ENCODE measurements at regions not wholly inside any gene's neighbourhood (a gene's known extent, or its start where the extent isn't known, plus 50 kb on each side); places are given as distances from the start of the nearest gene placed in this dataset.

DNA sequence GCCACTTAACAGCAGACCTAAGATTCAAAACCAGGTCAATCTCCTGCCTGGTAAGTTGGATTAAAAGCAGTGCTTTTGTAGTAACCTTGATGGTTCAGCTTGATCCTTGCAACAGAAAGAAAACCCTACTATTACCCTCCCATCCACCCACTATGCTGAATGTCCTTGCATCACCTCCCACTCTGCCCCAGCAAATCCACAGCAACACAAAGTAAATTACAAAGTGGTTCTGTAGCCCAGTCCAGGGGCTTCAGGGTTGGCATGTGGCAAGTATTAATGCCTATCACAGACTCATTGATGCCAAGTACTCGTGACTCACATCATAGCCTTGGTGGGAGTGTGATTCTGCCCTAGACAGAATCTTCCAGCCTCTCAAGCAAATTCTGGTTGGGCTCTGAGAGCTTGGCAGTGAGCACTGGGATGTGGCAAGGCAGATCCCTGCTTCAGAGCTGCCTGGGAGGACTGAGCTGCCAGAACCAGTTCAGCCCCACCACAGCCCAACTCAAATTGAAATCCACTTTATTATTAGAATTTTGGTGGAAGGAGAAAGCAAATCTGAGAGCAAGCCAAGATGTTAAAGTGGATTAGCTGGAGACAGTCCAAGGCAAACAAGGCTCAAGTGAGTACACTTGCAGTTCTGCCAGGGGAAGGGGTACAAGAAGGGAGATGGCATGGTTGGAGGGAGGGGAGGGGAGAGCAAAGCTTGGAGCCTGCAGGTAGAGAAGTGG is 225.8 kb upstream of the UMPS start:
- H3K27me3 ChIP-seq (ENCODE audit: control insufficient read depth in 1 of 2, insufficient read depth in 2 of 2, low read length in 2 of 2) = no peaks in the 10 kb centered on the region
- H3K4me3 ChIP-seq (ENCODE audit: low read depth in 1 of 2, low read length in 2 of 2) = no peak overlapping the region
- no peaks in the 10 kb centered on the region for H3K36me3 ChIP-seq (ENCODE audit: control insufficient read depth in 2 of 2, insufficient read depth in 2 of 2, low read length in 1 of 2)
- WGBS, 2 donors = 26 to 29% methylated on average over 1 of the region's 1 CpG
- H3K27ac ChIP-seq (ENCODE audit: low read depth in 2 of 2, low read length in 1 of 2) = no peak overlapping the region
- no peaks in the 10 kb centered on the region for H3K9me3 ChIP-seq (ENCODE audit: control insufficient read depth in 2 of 2, insufficient read depth in 1 of 2, low read depth in 1 of 2, low read length in 1 of 2)
- no peaks in the 10 kb centered on the region for H3K4me1 ChIP-seq (ENCODE audit: control insufficient read depth in 2 of 2, insufficient read depth in 2 of 2, low read length in 1 of 2)

DNA sequence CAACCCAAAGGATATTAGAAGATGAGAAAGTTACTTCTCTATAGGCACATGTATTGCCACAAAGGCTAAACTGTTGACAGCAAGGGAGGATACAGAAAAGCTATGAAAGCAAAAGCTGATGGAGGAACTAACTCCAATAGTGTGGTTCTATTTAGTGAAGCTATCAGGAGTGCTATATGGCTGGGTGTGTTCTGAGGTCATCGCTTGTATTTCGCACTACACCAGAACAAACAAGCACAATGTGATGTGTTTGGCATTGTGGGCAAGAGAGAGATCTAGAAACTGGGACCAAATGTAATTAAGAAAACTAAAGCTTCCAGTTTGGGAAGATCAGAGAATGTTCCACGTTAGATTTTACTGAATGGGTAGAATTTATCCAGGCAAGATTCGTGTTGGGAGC is 220.4 kb upstream of the UMPS start:
- Histone ChIP-seq H3K27ac (ENCODE audit: low read depth in 2 of 2, low read length in 1 of 2) (no peak overlapping the region), H3K27me3 (ENCODE audit: control insufficient read depth in 1 of 2, insufficient read depth in 2 of 2, low read length in 2 of 2) (no peaks in the 10 kb centered on the region), H3K9me3 (ENCODE audit: control insufficient read depth in 2 of 2, insufficient read depth in 1 of 2, low read depth in 1 of 2, low read length in 1 of 2) (no peaks in the 10 kb centered on the region), H3K36me3 (ENCODE audit: control insufficient read depth in 2 of 2, insufficient read depth in 2 of 2, low read length in 1 of 2) (no peaks in the 10 kb centered on the region), H3K4me3 (ENCODE audit: low read depth in 1 of 2, low read length in 2 of 2) (no peak overlapping the region), H3K4me1 (ENCODE audit: control insufficient read depth in 2 of 2, insufficient read depth in 2 of 2, low read length in 1 of 2) (no peaks in the 10 kb centered on the region)
- WGBS, 2 donors = 85 to 88% methylated on average over 4 of the region's 4 CpGs

- WGBS, 2 donors = 84% methylated on average over 3 of the region's 3 CpGs
- Histone ChIP-seq H3K36me3 (ENCODE audit: control insufficient read depth in 2 of 2, insufficient read depth in 2 of 2, low read length in 1 of 2) (no peaks in the 10 kb centered on the region), H3K9me3 (ENCODE audit: control insufficient read depth in 2 of 2, insufficient read depth in 1 of 2, low read depth in 1 of 2, low read length in 1 of 2) (no peaks in the 10 kb centered on the region), H3K27ac (ENCODE audit: low read depth in 2 of 2, low read length in 1 of 2) (no peak overlapping the region), H3K4me3 (ENCODE audit: low read depth in 1 of 2, low read length in 2 of 2) (no peak overlapping the region), H3K4me1 (ENCODE audit: control insufficient read depth in 2 of 2, insufficient read depth in 2 of 2, low read length in 1 of 2) (no peaks in the 10 kb centered on the region), H3K27me3 (ENCODE audit: control insufficient read depth in 1 of 2, insufficient read depth in 2 of 2, low read length in 2 of 2) (no peaks in the 10 kb centered on the region)
Measured at GRCh38 chr3:124510290-124510689, 220.0 kb upstream of the UMPS start.

DNA sequence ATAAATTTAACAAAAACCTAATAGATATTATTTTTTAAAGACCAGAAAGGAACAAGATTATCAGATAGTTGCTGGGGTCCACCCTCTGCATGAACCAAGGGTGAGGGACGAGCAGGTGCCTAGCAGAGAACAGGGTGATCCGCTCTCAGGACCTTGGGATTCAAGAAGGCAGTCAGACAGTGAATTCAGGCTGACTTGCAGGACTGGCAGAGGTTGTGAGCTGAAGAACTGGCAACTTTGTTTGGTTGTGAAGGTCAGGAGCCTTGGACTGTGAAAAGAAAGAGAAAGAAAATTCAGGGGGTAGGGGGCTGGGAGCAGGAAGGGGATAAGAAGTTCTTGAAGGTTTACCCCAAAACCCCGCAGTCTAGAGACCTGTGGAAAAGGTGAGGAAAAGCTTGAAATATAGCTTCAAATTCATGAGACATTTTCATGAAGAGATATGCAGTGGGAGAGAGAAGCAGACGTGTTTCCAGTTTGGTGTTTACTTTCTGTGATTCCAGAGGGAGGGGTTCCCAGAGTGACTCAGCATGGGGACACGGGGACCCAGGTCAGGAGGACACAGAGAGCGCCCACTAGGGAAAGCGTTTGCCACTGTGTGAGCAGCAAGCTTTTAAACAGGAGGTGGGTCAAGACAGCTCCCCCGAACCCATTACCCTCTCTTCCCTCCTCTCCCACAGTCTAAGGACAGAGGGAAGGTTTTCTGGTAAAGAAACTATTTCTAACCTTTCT is 217.2 kb upstream of the UMPS start:
- Histone ChIP-seq H3K36me3 (ENCODE audit: control insufficient read depth in 2 of 2, insufficient read depth in 2 of 2, low read length in 1 of 2) (no peaks in the 10 kb centered on the region), H3K27ac (ENCODE audit: low read depth in 2 of 2, low read length in 1 of 2) (no peak overlapping the region), H3K9me3 (ENCODE audit: control insufficient read depth in 2 of 2, insufficient read depth in 1 of 2, low read depth in 1 of 2, low read length in 1 of 2) (no peaks in the 10 kb centered on the region), H3K4me1 (ENCODE audit: control insufficient read depth in 2 of 2, insufficient read depth in 2 of 2, low read length in 1 of 2) (no peaks in the 10 kb centered on the region), H3K27me3 (ENCODE audit: control insufficient read depth in 1 of 2, insufficient read depth in 2 of 2, low read length in 2 of 2) (no peaks in the 10 kb centered on the region), H3K4me3 (ENCODE audit: low read depth in 1 of 2, low read length in 2 of 2) (no peak overlapping the region)
- 65 to 71% methylated on average over 8 of the region's 8 CpGs for WGBS, 2 donors

DNA sequence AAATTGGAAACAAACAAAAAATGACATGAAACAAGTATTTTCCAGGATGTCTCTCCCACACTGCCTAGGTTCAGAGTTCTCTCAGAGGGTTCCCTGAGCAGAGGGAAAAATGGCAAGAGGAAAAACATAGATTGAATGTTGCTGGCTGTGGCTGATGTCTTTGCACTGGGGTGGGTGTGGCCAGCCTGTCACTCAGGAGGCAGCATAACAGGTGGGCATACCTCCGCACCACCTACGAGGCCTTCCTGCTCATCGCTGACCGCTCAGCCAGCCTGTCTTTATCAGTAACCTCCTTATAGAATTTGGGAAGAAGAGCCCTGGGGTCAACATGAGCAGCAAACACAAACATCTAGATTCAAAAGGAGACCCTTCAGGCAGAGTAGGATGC is 216.6 kb upstream of the UMPS start:
- WGBS, 2 donors = 88 to 89% methylated on average over 4 of the region's 4 CpGs
- no peaks in the 10 kb centered on the region for H3K9me3 ChIP-seq (ENCODE audit: control insufficient read depth in 2 of 2, insufficient read depth in 1 of 2, low read depth in 1 of 2, low read length in 1 of 2)
- no peak overlapping the region for H3K4me3 ChIP-seq (ENCODE audit: low read depth in 1 of 2, low read length in 2 of 2)
- no peaks in the 10 kb centered on the region for H3K4me1 ChIP-seq (ENCODE audit: control insufficient read depth in 2 of 2, insufficient read depth in 2 of 2, low read length in 1 of 2)
- no peaks in the 10 kb centered on the region for H3K36me3 ChIP-seq (ENCODE audit: control insufficient read depth in 2 of 2, insufficient read depth in 2 of 2, low read length in 1 of 2)
- no peaks in the 10 kb centered on the region for H3K27me3 ChIP-seq (ENCODE audit: control insufficient read depth in 1 of 2, insufficient read depth in 2 of 2, low read length in 2 of 2)
- no peak overlapping the region for H3K27ac ChIP-seq (ENCODE audit: low read depth in 2 of 2, low read length in 1 of 2)

DNA sequence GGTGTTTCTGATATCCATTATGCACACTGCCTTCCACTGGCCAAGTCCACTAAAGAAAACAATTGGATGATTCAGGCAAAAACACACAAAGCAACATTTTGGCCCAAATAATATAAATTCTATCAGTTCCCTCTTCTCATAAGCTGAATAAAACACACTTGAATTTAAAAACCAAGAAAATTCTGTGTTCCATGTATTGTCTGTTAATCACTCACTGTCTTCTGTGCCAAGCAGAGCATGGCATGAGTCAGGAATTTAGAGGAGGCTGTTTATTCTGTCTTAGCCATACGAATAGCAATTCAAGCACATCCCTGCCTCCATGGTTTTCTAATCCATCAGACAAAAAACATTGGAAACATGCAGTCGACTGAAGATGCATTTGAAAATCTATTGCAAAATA is 215.6 kb upstream of the UMPS start:
- WGBS, 2 donors = 40 to 58% methylated on average over 2 of the region's 2 CpGs
- H3K27me3 ChIP-seq (ENCODE audit: control insufficient read depth in 1 of 2, insufficient read depth in 2 of 2, low read length in 2 of 2) = no peaks in the 10 kb centered on the region
- no peaks in the 10 kb centered on the region for H3K36me3 ChIP-seq (ENCODE audit: control insufficient read depth in 2 of 2, insufficient read depth in 2 of 2, low read length in 1 of 2)
- no peak overlapping the region for H3K27ac ChIP-seq (ENCODE audit: low read depth in 2 of 2, low read length in 1 of 2)
- no peaks in the 10 kb centered on the region for H3K9me3 ChIP-seq (ENCODE audit: control insufficient read depth in 2 of 2, insufficient read depth in 1 of 2, low read depth in 1 of 2, low read length in 1 of 2)
- no peaks in the 10 kb centered on the region for H3K4me1 ChIP-seq (ENCODE audit: control insufficient read depth in 2 of 2, insufficient read depth in 2 of 2, low read length in 1 of 2)
- H3K4me3 ChIP-seq (ENCODE audit: low read depth in 1 of 2, low read length in 2 of 2) = no peak overlapping the region

DNA sequence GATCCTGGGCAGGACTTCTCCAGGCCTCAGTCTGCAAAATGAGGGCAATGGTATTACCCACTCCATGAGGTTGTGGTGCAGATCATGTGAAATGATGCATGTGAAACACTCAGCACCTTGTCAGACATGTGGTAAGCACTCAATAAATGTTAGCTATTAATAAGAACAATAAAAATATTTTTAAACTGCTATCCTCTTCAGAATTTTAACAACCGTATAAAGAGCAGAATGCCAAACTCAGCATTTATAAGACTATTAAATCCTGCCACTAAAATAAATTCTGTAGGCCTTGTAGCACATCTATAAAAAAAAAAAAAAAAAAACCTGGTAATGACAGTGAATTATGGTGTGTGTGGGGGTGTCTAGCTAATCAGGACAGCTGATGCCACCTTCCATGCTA is 213.9 kb upstream of the UMPS start:
- no peak overlapping the region for H3K4me3 ChIP-seq (ENCODE audit: low read depth in 1 of 2, low read length in 2 of 2)
- WGBS, 2 donors = 75% methylated on average over 1 of the region's 1 CpG
- no peaks in the 10 kb centered on the region for H3K36me3 ChIP-seq (ENCODE audit: control insufficient read depth in 2 of 2, insufficient read depth in 2 of 2, low read length in 1 of 2)
- no peak overlapping the region for H3K27ac ChIP-seq (ENCODE audit: low read depth in 2 of 2, low read length in 1 of 2)
- H3K9me3 ChIP-seq (ENCODE audit: control insufficient read depth in 2 of 2, insufficient read depth in 1 of 2, low read depth in 1 of 2, low read length in 1 of 2) = no peaks in the 10 kb centered on the region
- no peaks in the 10 kb centered on the region for H3K27me3 ChIP-seq (ENCODE audit: control insufficient read depth in 1 of 2, insufficient read depth in 2 of 2, low read length in 2 of 2)
- no peaks in the 10 kb centered on the region for H3K4me1 ChIP-seq (ENCODE audit: control insufficient read depth in 2 of 2, insufficient read depth in 2 of 2, low read length in 1 of 2)

DNA sequence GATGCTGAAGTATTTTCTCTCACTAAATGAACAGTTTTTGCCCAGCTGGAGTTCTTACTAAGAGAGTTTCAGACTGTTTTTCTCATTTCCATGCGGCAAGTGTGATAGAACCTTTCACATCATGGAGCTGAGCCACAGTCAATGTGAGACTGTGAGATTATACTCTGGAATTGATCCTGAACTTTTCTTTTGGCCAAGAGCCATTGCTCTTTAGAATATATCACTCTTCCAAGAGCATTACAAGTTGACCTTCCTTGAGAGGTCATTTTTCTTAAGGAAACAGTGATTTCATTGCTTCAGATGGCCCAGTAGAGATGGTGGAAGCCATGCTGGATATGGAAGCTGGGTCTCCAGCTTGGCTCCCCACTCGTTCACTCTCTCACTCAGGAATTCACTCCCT is 212.9 kb upstream of the UMPS start:
- Histone ChIP-seq H3K9me3 (ENCODE audit: control insufficient read depth in 2 of 2, insufficient read depth in 1 of 2, low read depth in 1 of 2, low read length in 1 of 2) (no peaks in the 10 kb centered on the region), H3K4me3 (ENCODE audit: low read depth in 1 of 2, low read length in 2 of 2) (no peak overlapping the region), H3K36me3 (ENCODE audit: control insufficient read depth in 2 of 2, insufficient read depth in 2 of 2, low read length in 1 of 2) (no peaks in the 10 kb centered on the region), H3K4me1 (ENCODE audit: control insufficient read depth in 2 of 2, insufficient read depth in 2 of 2, low read length in 1 of 2) (no peaks in the 10 kb centered on the region), H3K27me3 (ENCODE audit: control insufficient read depth in 1 of 2, insufficient read depth in 2 of 2, low read length in 2 of 2) (no peaks in the 10 kb centered on the region), H3K27ac (ENCODE audit: low read depth in 2 of 2, low read length in 1 of 2) (no peak overlapping the region)
- 84 to 92% methylated on average over 2 of the region's 2 CpGs for WGBS, 2 donors

DNA sequence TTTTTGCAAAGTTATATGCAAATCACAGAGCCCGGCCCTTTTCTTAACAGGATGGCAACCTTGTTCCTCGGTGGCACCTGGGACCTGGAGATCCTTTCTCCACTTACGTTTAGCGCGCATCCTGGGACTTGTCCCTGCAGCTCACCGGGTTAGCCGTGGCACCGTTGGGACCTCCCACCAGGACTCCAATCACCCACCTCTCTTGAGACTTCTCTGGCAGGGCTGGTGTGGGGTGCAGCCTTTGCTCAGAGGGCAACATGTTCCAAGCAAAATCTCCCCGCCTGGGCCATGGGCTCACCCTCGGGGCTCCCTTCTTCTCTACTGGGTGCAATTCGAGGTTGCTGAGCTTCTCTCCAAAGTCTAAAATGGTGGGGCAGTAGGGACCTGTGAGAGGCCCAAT is 211.9 kb upstream of the UMPS start:
- Histone ChIP-seq H3K27ac (ENCODE audit: low read depth in 2 of 2, low read length in 1 of 2) (no peak overlapping the region), H3K4me3 (ENCODE audit: low read depth in 1 of 2, low read length in 2 of 2) (no peak overlapping the region), H3K4me1 (ENCODE audit: control insufficient read depth in 2 of 2, insufficient read depth in 2 of 2, low read length in 1 of 2) (no peaks in the 10 kb centered on the region), H3K36me3 (ENCODE audit: control insufficient read depth in 2 of 2, insufficient read depth in 2 of 2, low read length in 1 of 2) (no peaks in the 10 kb centered on the region), H3K9me3 (ENCODE audit: control insufficient read depth in 2 of 2, insufficient read depth in 1 of 2, low read depth in 1 of 2, low read length in 1 of 2) (no peaks in the 10 kb centered on the region), H3K27me3 (ENCODE audit: control insufficient read depth in 1 of 2, insufficient read depth in 2 of 2, low read length in 2 of 2) (no peaks in the 10 kb centered on the region)
- WGBS, 2 donors = 95 to 96% methylated on average over 11 of the region's 11 CpGs
